ENCODE measurements at regions not wholly inside any gene's neighbourhood (a gene's known extent, or its start where the extent isn't known, plus 50 kb on each side); places are given as distances from the start of the nearest gene placed in this dataset.

DNA sequence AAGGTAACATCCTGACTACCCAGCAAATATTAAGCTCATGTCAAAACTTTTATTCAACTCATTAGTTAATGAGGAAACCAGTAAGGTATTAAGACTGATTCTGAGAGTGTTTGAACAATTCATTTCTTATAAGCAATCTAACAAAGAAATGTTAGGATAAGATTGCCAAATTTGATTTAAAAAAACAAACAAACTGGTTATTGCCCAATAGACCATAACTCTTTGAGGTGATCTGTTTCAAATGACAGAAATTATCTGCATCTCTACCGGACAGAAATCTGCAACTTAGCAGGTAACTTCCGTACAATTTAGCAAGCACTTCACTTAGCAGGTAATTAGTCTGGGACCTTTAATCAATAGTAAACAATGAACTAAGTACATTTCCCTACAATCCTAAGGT lies 82.9 kb upstream of the BARX2 start:
- H3K9me3 ChIP-seq (ENCODE audit: control insufficient read depth in 2 of 2, low read length in 2 of 2): no peaks in the 10 kb centered on the region
- no peaks in the 10 kb centered on the region for H3K36me3 ChIP-seq (ENCODE audit: control insufficient read depth in 2 of 2, insufficient read depth in 2 of 2, low read length in 2 of 2)
- no peak overlapping the region for H3K27ac ChIP-seq (ENCODE audit: low read depth in 2 of 2, low read length in 2 of 2)
- no peak overlapping the region for H3K9ac ChIP-seq (ENCODE audit: low read depth in 1 of 2, low read length in 2 of 2)
- no peak overlapping the region for H3K4me3 ChIP-seq (ENCODE audit: low read length in 2 of 2)
- no peaks in the 10 kb centered on the region for H3K27me3 ChIP-seq (ENCODE audit: control insufficient read depth in 2 of 2, insufficient read depth in 2 of 2, low read length in 2 of 2)
- no peaks in the 10 kb centered on the region for H3K4me1 ChIP-seq (ENCODE audit: control insufficient read depth in 2 of 2, insufficient read depth in 2 of 2, low read length in 2 of 2)

DNA sequence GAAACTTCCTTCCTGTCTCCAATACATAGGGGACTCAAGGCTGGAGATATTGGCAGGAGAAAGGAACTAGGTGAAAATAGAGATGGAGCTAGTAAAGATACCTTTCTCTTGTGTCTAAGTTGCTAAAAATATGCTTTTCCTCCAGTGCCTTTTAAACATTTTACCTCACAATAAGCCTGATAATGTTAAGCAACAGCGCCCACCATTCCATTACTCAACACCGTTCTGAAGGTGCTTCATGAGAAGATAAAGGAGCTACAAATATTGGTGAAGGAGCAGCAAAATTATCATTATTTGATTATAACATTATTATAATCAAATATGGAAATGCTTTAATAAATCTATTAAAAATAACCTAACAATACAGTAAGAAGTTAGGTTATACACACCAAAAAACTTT lies 83.6 kb upstream of the BARX2 start:
- Histone ChIP-seq H3K36me3 (ENCODE audit: control insufficient read depth in 2 of 2, insufficient read depth in 2 of 2, low read length in 2 of 2) (no peaks in the 10 kb centered on the region), H3K9me3 (ENCODE audit: control insufficient read depth in 2 of 2, low read length in 2 of 2) (no peaks in the 10 kb centered on the region), H3K4me1 (ENCODE audit: control insufficient read depth in 2 of 2, insufficient read depth in 2 of 2, low read length in 2 of 2) (peaks cover 0 to 2% of the 10 kb centered on the region in 2 donors), H3K4me3 (ENCODE audit: low read length in 2 of 2) (no peak overlapping the region), H3K27ac (ENCODE audit: low read depth in 2 of 2, low read length in 2 of 2) (no peak overlapping the region), H3K27me3 (ENCODE audit: control insufficient read depth in 2 of 2, insufficient read depth in 2 of 2, low read length in 2 of 2) (no peaks in the 10 kb centered on the region), H3K9ac (ENCODE audit: low read depth in 1 of 2, low read length in 2 of 2) (no peak overlapping the region)

DNA sequence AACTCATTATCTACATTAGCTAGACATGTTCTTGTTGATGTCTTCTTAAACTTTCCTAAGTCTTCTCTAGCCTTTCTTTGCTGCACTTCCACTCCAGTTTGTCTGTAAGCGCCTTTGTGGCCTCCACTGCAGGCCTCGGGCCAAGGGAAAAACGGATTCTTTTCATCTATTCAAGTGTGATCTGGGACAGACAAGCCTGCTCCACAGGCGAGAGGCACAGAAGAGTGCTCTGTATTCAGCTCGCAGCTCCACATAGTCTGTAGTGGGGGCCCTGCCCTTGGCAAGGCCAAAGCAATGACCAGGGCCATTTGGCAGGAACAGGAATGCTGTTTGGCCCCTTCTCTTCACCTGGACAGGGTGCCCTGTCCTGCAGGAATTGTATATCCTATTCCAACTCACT lies 84.1 kb upstream of the BARX2 start:
- Histone ChIP-seq H3K9me3 (ENCODE audit: control insufficient read depth in 2 of 2, low read length in 2 of 2) (no peaks in the 10 kb centered on the region), H3K27ac (ENCODE audit: low read depth in 2 of 2, low read length in 2 of 2) (no peak overlapping the region), H3K4me1 (ENCODE audit: control insufficient read depth in 2 of 2, insufficient read depth in 2 of 2, low read length in 2 of 2) (peaks cover 0 to 5% of the 10 kb centered on the region in 2 donors), H3K36me3 (ENCODE audit: control insufficient read depth in 2 of 2, insufficient read depth in 2 of 2, low read length in 2 of 2) (no peaks in the 10 kb centered on the region), H3K27me3 (ENCODE audit: control insufficient read depth in 2 of 2, insufficient read depth in 2 of 2, low read length in 2 of 2) (peaks cover 0 to 1% of the 10 kb centered on the region in 2 donors), H3K9ac (ENCODE audit: low read depth in 1 of 2, low read length in 2 of 2) (no peak overlapping the region), H3K4me3 (ENCODE audit: low read length in 2 of 2) (no peak overlapping the region)

DNA sequence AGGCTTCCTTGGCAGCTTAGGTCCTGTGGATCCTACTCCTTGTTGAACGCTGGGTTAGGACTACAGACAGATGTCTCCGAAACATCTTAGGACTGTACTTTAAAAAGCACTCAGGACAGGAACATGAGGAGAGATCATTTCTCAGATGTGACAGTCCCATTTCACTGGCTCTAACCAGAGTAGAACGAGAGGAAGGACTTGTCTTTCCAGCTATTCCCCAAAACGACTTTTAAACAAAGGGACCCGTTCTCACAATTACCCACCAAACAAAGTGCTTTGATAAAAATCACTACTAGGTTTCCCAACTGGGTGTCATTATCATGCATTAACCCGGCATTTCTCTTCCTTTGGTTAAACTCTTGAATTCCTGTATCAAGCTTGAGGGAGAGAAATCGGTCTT lies 84.7 kb upstream of the BARX2 start:
- Histone ChIP-seq H3K4me3 (ENCODE audit: low read length in 2 of 2) (no peak overlapping the region), H3K27ac (ENCODE audit: low read depth in 2 of 2, low read length in 2 of 2) (no peak overlapping the region), H3K27me3 (ENCODE audit: control insufficient read depth in 2 of 2, insufficient read depth in 2 of 2, low read length in 2 of 2) (peaks cover 0 to 1% of the 10 kb centered on the region in 2 donors), H3K9me3 (ENCODE audit: control insufficient read depth in 2 of 2, low read length in 2 of 2) (no peaks in the 10 kb centered on the region), H3K4me1 (ENCODE audit: control insufficient read depth in 2 of 2, insufficient read depth in 2 of 2, low read length in 2 of 2) (peaks cover 0 to 5% of the 10 kb centered on the region in 2 donors), H3K36me3 (ENCODE audit: control insufficient read depth in 2 of 2, insufficient read depth in 2 of 2, low read length in 2 of 2) (no peaks in the 10 kb centered on the region), H3K9ac (ENCODE audit: low read depth in 1 of 2, low read length in 2 of 2) (no peak overlapping the region)

DNA sequence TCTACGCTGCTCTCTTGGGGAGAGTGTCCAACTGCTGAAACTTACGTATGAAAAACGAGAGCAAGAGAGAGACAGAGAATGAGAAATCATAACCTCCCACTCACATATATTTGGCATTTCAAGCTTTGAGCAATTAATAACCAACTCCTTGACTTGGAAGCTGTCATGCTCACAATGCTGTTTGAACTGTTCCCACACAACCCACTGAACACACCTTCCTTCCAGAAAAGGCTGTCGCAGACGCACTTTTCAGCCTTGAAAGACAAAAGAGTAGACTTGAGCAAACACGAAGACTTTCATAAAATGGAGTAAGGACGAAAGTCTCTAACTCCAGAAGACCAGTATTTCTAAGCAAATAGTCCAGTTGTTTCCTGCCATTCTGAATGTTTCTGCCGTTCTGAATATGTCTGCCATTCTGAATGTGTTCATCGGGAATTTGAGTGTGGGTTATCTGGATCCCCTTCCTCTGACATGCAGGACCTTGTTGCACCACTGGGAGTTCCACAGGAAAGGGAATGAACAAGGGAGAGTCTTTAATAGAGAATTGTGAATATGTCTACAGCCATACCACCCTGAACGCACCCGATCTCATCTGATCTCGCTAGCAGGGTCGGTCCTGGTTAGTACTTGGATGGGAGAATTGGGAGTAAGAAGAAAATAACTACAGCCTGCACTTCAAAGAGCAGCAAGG lies 86.2 kb upstream of the BARX2 start:
- Histone ChIP-seq H3K9me3 (ENCODE audit: control insufficient read depth in 2 of 2, low read length in 2 of 2) (no peaks in the 10 kb centered on the region), H3K9ac (ENCODE audit: low read depth in 1 of 2, low read length in 2 of 2) (no peak overlapping the region), H3K4me3 (ENCODE audit: low read length in 2 of 2) (no peak overlapping the region), H3K27ac (ENCODE audit: low read depth in 2 of 2, low read length in 2 of 2) (no peak overlapping the region), H3K36me3 (ENCODE audit: control insufficient read depth in 2 of 2, insufficient read depth in 2 of 2, low read length in 2 of 2) (no peaks in the 10 kb centered on the region), H3K4me1 (ENCODE audit: control insufficient read depth in 2 of 2, insufficient read depth in 2 of 2, low read length in 2 of 2) (peaks cover 5 to 9% of the 10 kb centered on the region in 2 donors), H3K27me3 (ENCODE audit: control insufficient read depth in 2 of 2, insufficient read depth in 2 of 2, low read length in 2 of 2) (peaks cover 0 to 1% of the 10 kb centered on the region in 2 donors)

DNA sequence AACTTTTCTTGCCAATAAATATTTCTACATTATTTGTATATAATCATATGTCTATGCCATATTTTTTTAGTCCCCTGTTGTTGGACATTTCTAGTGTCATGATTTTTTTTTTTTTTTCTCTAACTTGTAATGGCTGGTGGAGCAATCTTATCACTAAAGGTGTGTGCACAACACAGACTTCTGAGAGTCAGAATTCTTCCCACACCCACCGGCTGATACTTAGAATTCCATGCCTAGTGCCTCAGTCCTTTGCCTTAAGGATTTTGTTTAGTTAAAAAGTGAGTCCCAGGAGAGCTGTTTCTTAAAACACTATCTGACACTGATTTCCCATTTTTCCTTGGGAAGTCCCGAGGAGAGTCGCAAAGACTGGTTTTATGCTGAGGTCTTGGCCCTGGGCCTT lies 87.7 kb upstream of the BARX2 start:
- Histone ChIP-seq H3K9me3 (ENCODE audit: control insufficient read depth in 2 of 2, low read length in 2 of 2) (no peaks in the 10 kb centered on the region), H3K36me3 (ENCODE audit: control insufficient read depth in 2 of 2, insufficient read depth in 2 of 2, low read length in 2 of 2) (no peaks in the 10 kb centered on the region), H3K9ac (ENCODE audit: low read depth in 1 of 2, low read length in 2 of 2) (no peak overlapping the region), H3K27me3 (ENCODE audit: control insufficient read depth in 2 of 2, insufficient read depth in 2 of 2, low read length in 2 of 2) (peaks cover 0 to 1% of the 10 kb centered on the region in 2 donors), H3K4me3 (ENCODE audit: low read length in 2 of 2) (no peak overlapping the region), H3K27ac (ENCODE audit: low read depth in 2 of 2, low read length in 2 of 2) (no peak overlapping the region), H3K4me1 (ENCODE audit: control insufficient read depth in 2 of 2, insufficient read depth in 2 of 2, low read length in 2 of 2) (peaks cover 7 to 17% of the 10 kb centered on the region in 2 donors)

DNA sequence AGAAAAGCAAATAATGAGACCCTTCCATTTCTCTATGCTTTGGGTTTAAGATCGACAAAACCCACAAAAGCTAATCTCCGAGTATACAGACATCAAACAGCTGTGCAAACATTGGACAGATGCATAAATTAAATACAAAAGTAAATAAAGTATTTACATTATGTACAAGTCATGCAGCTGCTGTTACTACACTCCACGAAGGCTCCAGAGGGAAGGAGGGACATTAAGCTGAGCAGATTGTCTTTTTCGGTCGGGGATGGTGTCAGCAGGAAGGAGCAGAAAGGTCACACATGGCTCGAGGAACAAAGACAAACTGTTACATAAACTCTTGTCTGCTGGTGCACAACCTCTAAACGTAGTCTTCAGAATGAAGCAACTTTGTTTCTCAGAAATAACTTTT lies 88.8 kb upstream of the BARX2 start:
- H3K9me3 ChIP-seq (ENCODE audit: control insufficient read depth in 2 of 2, low read length in 2 of 2): no peaks in the 10 kb centered on the region
- H3K27me3 ChIP-seq (ENCODE audit: control insufficient read depth in 2 of 2, insufficient read depth in 2 of 2, low read length in 2 of 2): peaks cover 0 to 1% of the 10 kb centered on the region in 2 donors
- no peak overlapping the region for H3K4me3 ChIP-seq (ENCODE audit: low read length in 2 of 2)
- no peak overlapping the region for H3K27ac ChIP-seq (ENCODE audit: low read depth in 2 of 2, low read length in 2 of 2)
- no peaks in the 10 kb centered on the region for H3K36me3 ChIP-seq (ENCODE audit: control insufficient read depth in 2 of 2, insufficient read depth in 2 of 2, low read length in 2 of 2)
- no peak overlapping the region for H3K9ac ChIP-seq (ENCODE audit: low read depth in 1 of 2, low read length in 2 of 2)
- peaks cover 10 to 22% of the 10 kb centered on the region in 2 donors for H3K4me1 ChIP-seq (ENCODE audit: control insufficient read depth in 2 of 2, insufficient read depth in 2 of 2, low read length in 2 of 2)

DNA sequence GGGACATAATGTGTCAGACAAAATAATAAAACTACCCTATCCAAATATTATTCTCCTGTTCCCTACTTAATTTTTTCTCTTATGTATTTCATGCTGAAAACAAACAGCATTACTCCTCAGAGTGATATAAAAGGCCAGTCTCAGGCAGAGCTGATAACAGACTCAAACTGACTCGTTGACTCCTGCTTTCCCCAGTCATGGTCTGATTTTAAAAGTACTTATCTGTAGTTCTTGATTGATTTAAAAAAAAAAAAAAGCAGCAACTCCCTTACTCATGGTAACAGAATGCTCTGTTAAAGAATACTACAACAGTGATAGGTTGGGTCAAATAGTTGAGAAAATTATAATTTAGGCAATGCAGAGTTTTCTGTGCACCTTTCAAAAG lies 90.3 kb upstream of the BARX2 start:
- H3K9ac ChIP-seq (ENCODE audit: low read depth in 1 of 2, low read length in 2 of 2): no peak overlapping the region
- H3K9me3 ChIP-seq (ENCODE audit: control insufficient read depth in 2 of 2, low read length in 2 of 2): no peaks in the 10 kb centered on the region
- H3K27me3 ChIP-seq (ENCODE audit: control insufficient read depth in 2 of 2, insufficient read depth in 2 of 2, low read length in 2 of 2): peaks cover 0 to 1% of the 10 kb centered on the region in 2 donors
- H3K4me1 ChIP-seq (ENCODE audit: control insufficient read depth in 2 of 2, insufficient read depth in 2 of 2, low read length in 2 of 2): peaks cover 13 to 22% of the 10 kb centered on the region in 2 donors
- H3K36me3 ChIP-seq (ENCODE audit: control insufficient read depth in 2 of 2, insufficient read depth in 2 of 2, low read length in 2 of 2): no peaks in the 10 kb centered on the region
- peak overlapping the region in 1 of 2 donors; percentile 30 for H3K27ac ChIP-seq (ENCODE audit: low read depth in 2 of 2, low read length in 2 of 2)
- no peak overlapping the region for H3K4me3 ChIP-seq (ENCODE audit: low read length in 2 of 2)

DNA sequence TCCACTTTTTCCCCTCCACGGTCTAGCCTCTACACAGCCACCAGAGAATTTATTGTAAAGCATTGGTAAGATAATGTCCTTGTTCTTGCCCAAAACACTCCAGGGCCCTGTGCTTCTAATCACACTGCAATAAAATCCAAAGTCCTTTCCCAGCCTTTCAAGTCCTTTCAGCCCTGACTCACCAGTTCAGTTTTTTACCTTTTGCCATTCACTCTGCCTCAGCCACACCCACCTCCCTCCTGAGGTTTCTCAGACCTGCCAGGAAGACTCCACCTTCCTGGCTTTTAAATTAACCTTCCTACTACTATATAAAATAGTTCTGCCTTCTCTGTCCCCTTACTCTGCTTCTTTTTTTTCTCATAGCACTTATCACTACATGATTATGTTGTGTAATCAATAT lies 91.0 kb upstream of the ARHGAP32 start:
- peak overlapping the region; percentile 63 to 80 for H3K27ac ChIP-seq (ENCODE audit: low read depth in 2 of 2, low read length in 2 of 2)
- peak overlapping the region in 1 of 2 donors; percentile 38 for H3K9ac ChIP-seq (ENCODE audit: low read depth in 1 of 2, low read length in 2 of 2)

DNA sequence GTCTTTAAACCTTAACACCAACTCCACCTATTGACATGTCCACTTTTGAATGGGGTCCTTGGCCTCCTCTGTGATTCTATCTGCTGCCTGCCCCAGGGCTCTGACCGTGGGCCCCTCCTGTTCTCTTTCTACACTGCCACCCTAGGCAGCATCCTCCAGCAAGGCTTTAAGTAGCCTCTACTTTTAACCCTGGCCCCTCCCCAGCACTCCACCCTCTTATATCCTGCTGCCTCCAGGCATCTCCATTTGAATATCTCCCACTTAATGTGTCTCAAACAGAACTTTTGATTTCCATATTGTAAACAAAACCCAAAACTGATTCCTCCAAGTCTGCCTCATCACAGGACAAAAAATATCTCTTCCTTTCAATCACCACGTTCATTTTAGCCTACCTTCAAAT lies 90.5 kb upstream of the ARHGAP32 start:
- peak overlapping the region; percentile 63 to 80 for H3K27ac ChIP-seq (ENCODE audit: low read depth in 2 of 2, low read length in 2 of 2)
- H3K36me3 ChIP-seq (ENCODE audit: control insufficient read depth in 2 of 2, insufficient read depth in 2 of 2, low read length in 2 of 2): no peaks in the 10 kb centered on the region
- peak overlapping the region; percentile 38 to 61 for H3K4me3 ChIP-seq (ENCODE audit: low read length in 2 of 2)
- H3K27me3 ChIP-seq (ENCODE audit: control insufficient read depth in 2 of 2, insufficient read depth in 2 of 2, low read length in 2 of 2): peaks cover 0 to 1% of the 10 kb centered on the region in 2 donors
- H3K9ac ChIP-seq (ENCODE audit: low read depth in 1 of 2, low read length in 2 of 2): peak overlapping the region in 1 of 2 donors; percentile 38
- no peaks in the 10 kb centered on the region for H3K9me3 ChIP-seq (ENCODE audit: control insufficient read depth in 2 of 2, low read length in 2 of 2)
- peaks cover 22 to 35% of the 10 kb centered on the region in 2 donors for H3K4me1 ChIP-seq (ENCODE audit: control insufficient read depth in 2 of 2, insufficient read depth in 2 of 2, low read length in 2 of 2)

More for the DNA sequence above, 91.0 kb upstream of the ARHGAP32 start:
- no peaks in the 10 kb centered on the region for H3K36me3 ChIP-seq (ENCODE audit: control insufficient read depth in 2 of 2, insufficient read depth in 2 of 2, low read length in 2 of 2)
- H3K4me1 ChIP-seq (ENCODE audit: control insufficient read depth in 2 of 2, insufficient read depth in 2 of 2, low read length in 2 of 2): peaks cover 22 to 30% of the 10 kb centered on the region in 2 donors
- H3K27me3 ChIP-seq (ENCODE audit: control insufficient read depth in 2 of 2, insufficient read depth in 2 of 2, low read length in 2 of 2): peaks cover 0 to 1% of the 10 kb centered on the region in 2 donors
- H3K9me3 ChIP-seq (ENCODE audit: control insufficient read depth in 2 of 2, low read length in 2 of 2): no peaks in the 10 kb centered on the region
- H3K4me3 ChIP-seq (ENCODE audit: low read length in 2 of 2): peak overlapping the region; percentile 38 to 61

All from mucosa of rectum (tissue), 2 donors.